ENCODE measurements at regions not wholly inside any gene's neighbourhood (a gene's known extent, or its start where the extent isn't known, plus 50 kb on each side); places are given as distances from the start of the nearest gene placed in this dataset.

DNA sequence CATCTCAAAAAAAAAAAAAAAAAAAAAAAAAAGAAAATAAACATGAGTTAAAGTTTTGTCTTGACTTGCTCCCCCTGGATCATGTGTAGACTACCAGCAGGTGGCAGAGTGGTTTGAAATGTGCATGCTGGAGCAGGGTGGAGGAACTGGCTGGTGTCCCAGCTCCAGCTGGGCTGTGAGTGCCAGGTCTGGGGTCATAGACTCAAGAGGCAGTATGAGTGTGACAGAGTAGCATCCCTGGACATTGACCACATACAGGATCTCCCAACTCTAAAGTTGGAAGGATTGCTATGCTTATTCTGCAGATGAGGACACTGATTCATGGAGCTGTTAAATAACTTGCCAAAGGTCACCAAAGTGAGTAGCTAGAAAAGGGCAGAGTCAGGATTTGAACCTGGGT is 198.0 kb upstream of the MPHOSPH6 start:
- H3K27ac Mint-ChIP-seq = no peak overlapping the region

GRCh38 chr16:82366462-82366861 is 196.4 kb upstream of the MPHOSPH6 start:
- TF ChIP-seq, protein P1, sequence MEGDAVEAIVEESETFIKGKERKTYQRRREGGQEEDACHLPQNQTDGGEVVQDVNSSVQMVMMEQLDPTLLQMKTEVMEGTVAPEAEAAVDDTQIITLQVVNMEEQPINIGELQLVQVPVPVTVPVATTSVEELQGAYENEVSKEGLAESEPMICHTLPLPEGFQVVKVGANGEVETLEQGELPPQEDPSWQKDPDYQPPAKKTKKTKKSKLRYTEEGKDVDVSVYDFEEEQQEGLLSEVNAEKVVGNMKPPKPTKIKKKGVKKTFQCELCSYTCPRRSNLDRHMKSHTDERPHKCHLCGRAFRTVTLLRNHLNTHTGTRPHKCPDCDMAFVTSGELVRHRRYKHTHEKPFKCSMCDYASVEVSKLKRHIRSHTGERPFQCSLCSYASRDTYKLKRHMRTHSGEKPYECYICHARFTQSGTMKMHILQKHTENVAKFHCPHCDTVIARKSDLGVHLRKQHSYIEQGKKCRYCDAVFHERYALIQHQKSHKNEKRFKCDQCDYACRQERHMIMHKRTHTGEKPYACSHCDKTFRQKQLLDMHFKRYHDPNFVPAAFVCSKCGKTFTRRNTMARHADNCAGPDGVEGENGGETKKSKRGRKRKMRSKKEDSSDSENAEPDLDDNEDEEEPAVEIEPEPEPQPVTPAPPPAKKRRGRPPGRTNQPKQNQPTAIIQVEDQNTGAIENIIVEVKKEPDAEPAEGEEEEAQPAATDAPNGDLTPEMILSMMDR (IDR thresholded peaks at IDR 0.05; ENCODE audit: unreplicated experiment) = no peak
- H3K36me3 Mint-ChIP-seq (ENCODE audit: insufficient read depth) = no peaks in the 10 kb centered on the region
- H3K27ac Mint-ChIP-seq = no peak overlapping the region
- H3K4me1 Mint-ChIP-seq (ENCODE audit: low read depth) = peaks cover 2% of the 10 kb centered on the region
- H3K4me3 Mint-ChIP-seq (ENCODE audit: low read depth) = no peak overlapping the region
- H3K27me3 Mint-ChIP-seq = peaks cover 16% of the 10 kb centered on the region
- no peaks in the 10 kb centered on the region for H3K9me3 Mint-ChIP-seq (ENCODE audit: low read depth)
- no peak for DNase-seq (ENCODE audit: low spot score, unreplicated experiment)

More for the DNA sequence above, 198.0 kb upstream of the MPHOSPH6 start:
- Mint-ChIP-seq H3K36me3 (ENCODE audit: insufficient read depth) (no peaks in the 10 kb centered on the region), H3K9me3 (ENCODE audit: low read depth) (no peaks in the 10 kb centered on the region), H3K27me3 (peaks cover 11% of the 10 kb centered on the region), H3K4me1 (ENCODE audit: low read depth) (peaks cover 2% of the 10 kb centered on the region), H3K4me3 (ENCODE audit: low read depth) (no peak overlapping the region)
- TF ChIP-seq, protein P1 (IDR thresholded peaks at IDR 0.05; ENCODE audit: unreplicated experiment) = peak; percentile 45
- no peak for DNase-seq (ENCODE audit: low spot score, unreplicated experiment)

GRCh38 chr16:82364690-82365089 is 194.7 kb upstream of the MPHOSPH6 start:
- Mint-ChIP-seq H3K4me1 (ENCODE audit: low read depth) (peaks cover 2% of the 10 kb centered on the region), H3K27ac (no peak overlapping the region), H3K36me3 (ENCODE audit: insufficient read depth) (no peaks in the 10 kb centered on the region), H3K9me3 (ENCODE audit: low read depth) (no peaks in the 10 kb centered on the region), H3K27me3 (peaks cover 19% of the 10 kb centered on the region), H3K4me3 (ENCODE audit: low read depth) (no peak overlapping the region)
- DNase-seq (ENCODE audit: low spot score, unreplicated experiment) = no peak
- TF ChIP-seq, protein P1 (IDR thresholded peaks at IDR 0.05; ENCODE audit: unreplicated experiment) = no peak

GRCh38 chr16:82363026-82363816 is 193.2 kb upstream of the MPHOSPH6 start:
- H3K27ac Mint-ChIP-seq = no peak overlapping the region
- H3K27me3 Mint-ChIP-seq = peaks cover 17% of the 10 kb centered on the region
- TF ChIP-seq, protein P1 (IDR thresholded peaks at IDR 0.05; ENCODE audit: unreplicated experiment) = no peak

DNA sequence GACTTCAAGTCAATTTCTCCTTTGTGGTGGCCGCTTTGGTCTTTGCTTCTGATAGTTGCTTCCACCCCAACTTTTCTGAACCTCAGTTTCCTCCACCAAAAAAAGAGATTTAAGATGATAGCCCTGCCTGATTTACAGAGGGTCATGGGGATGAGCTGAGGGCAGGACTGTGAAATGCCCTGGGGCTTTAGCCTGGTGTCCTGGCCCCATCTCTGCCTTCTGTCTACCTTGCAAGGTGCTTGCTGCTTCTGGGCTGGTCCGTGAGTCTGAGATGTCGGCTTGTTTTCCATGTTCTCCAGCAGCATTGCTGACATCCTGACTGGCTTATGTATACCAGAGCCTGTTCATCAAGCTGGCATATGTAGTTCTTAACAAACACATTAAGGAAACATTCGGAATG is 191.9 kb upstream of the MPHOSPH6 start:
- H3K9me3 Mint-ChIP-seq (ENCODE audit: low read depth) = peaks cover 4% of the 10 kb centered on the region
- H3K27me3 Mint-ChIP-seq = peaks cover 18% of the 10 kb centered on the region
- DNase-seq (ENCODE audit: low spot score, unreplicated experiment) = no peak
- H3K27ac Mint-ChIP-seq = no peak overlapping the region
- H3K4me3 Mint-ChIP-seq (ENCODE audit: low read depth) = no peak overlapping the region
- peaks cover 10% of the 10 kb centered on the region for H3K4me1 Mint-ChIP-seq (ENCODE audit: low read depth)
- H3K36me3 Mint-ChIP-seq (ENCODE audit: insufficient read depth) = no peaks in the 10 kb centered on the region
- TF ChIP-seq, protein P1 (IDR thresholded peaks at IDR 0.05; ENCODE audit: unreplicated experiment) = no peak

More at GRCh38 chr16:82363026-82363816, 193.2 kb upstream of the MPHOSPH6 start:
- H3K4me3 Mint-ChIP-seq (ENCODE audit: low read depth) = no peak overlapping the region
- peaks cover 9% of the 10 kb centered on the region for H3K4me1 Mint-ChIP-seq (ENCODE audit: low read depth)
- no peaks in the 10 kb centered on the region for H3K36me3 Mint-ChIP-seq (ENCODE audit: insufficient read depth)
- H3K9me3 Mint-ChIP-seq (ENCODE audit: low read depth) = peaks cover 3% of the 10 kb centered on the region
- DNase-seq (ENCODE audit: low spot score, unreplicated experiment) = no peak

All from progenitor cell of endocrine pancreas (in vitro differentiated cells).